Transverse colon (tissue), 4 donors: ENCODE measurements at regions not wholly inside any gene's neighbourhood (a gene's known extent, or its start where the extent isn't known, plus 50 kb on each side); places are given as distances from the start of the nearest gene placed in this dataset.
"Not testable (repeated sequence)": the region's sequence is repeated elsewhere in the genome, so short reads cannot be mapped to it uniquely, and the experiment has no call there.

Experiments
- DNase-seq: peaks from one replicate; pipeline ENCODE4 v3.0.0-alpha.2; 2019
- H3K27ac ChIP-seq, 4 donors: fragments of 200-600 bp; sonication (generic); 2 replicates each; pipeline ENCODE4 v1.5.1; 2016 to 2018; ENCODE audit warnings: inconsistent platforms in 4 of 4
- H3K27me3 ChIP-seq: fragments of 200-600 bp; sonication (generic); 2 replicates; pipeline ENCODE4 v1.5.1; 2017; ENCODE audit warnings: inconsistent platforms
- H3K36me3 ChIP-seq, 4 donors: fragments of 200-600 bp; sonication (generic); 2 replicates each; pipeline ENCODE4 v1.5.1; 2017 to 2019; ENCODE audit warnings: inconsistent platforms in 4 of 4
- H3K4me1 ChIP-seq, 4 donors: fragments of 200-600 bp; sonication (generic); 2 replicates each; pipeline ENCODE4 v1.5.1; 2017 to 2020; ENCODE audit warnings: inconsistent platforms in 4 of 4
- H3K4me3 ChIP-seq, 4 donors: fragments of 200-600 bp; sonication (generic); 1 replicate in 1 of 4; 2 replicates in 3 of 4; pipeline versions ENCODE4 v1.5.1 to v1.6.1; 2017 to 2019; ENCODE audit warnings: inconsistent platforms in 4 of 4
- H3K9me3 ChIP-seq, 2 donors: fragments of 200-600 bp; sonication (generic); 2 replicates each; pipeline ENCODE4 v1.5.1; 2017 to 2019; ENCODE audit warnings: inconsistent platforms in 2 of 2
- WGBS, 2 donors: methylation state at CpG; one replicate each; pipeline ENCODE4 v1.1.5; 2018; ENCODE audit warnings: low coverage in 1 of 2; 5-methylcytosine and 5-hydroxymethylcytosine counted together
- in situ Hi-C, 4 donors: fragments of 200-750 bp; cut with MboI; loops; one replicate each; pipeline versions ENCODE4 v1.15.0 to v1.15.1; 2017; ENCODE audit warnings: low sequenced_read_pairs in 3 of 4, low pct_ligation_motif_present in 1 of 4, low pct_unique_long_range_greater_than_20kb in 1 of 4
- intact Hi-C: fragments of 100-400 bp; cut with DNase I; formaldehyde crosslinking; loops from one replicate; pipeline ENCODE4 v1.15.1; 2023; ENCODE audit warnings: low total_unique reads

DNA sequence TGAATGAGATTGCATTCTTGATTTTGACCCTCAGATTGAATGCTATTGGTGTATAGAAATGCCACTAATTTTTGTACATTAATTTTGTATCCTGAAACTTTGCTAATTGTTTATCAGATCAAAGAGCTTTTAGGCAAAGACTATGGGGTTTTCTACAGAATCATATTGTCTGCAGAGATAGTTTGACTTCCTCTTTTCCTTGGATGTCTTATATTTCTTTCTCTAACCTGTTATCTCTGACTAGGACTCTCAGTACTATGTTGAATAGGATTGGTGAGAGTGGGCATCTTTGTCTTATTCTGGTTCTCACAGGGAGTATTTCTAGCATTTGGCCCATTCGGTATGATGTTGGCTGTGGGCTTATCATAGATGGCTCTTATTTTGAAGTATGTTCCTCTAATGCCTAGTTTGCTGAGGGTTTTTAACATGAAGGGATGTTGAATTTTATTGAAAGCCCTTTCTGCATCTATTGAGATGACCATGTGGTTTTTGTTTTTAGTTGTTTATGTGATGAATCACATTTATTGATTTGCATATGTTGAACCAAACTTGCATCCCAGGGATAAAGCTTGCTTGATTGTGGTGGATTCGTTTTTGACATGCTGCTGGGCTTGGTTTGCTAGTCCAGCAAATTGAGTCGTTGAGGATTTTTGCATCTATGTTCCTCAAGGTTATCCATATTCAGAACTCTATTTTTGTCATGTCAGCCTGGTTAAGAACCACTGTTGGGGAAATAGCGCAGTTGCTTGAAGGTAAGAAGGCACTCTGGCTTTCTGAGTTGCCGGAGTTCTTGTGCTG is 85.8 kb upstream of the NOTCH2NLA start:
- intact Hi-C loops, DNase-seq, in situ Hi-C loops: not testable (repeated sequence)

DNA sequence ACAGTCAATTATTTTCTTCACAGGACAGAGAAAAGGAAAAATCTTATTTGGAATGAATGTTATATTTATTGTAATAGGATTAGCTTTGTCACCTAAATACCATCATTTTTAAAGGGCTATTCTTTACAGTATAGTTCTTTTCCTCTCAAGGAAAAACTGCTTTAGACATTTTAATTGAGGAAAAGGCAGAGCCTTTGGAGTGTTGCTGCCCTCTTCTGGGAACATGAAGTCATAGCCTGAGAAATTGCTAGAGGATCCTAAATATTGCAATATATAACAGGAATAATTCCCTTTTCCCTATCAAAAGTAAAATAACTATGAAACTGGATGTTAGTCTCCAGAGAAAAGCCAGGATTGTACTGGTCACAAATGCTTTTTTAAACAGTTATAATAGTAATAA is 81.8 kb upstream of the NOTCH2NLA start:
- H3K4me3 ChIP-seq, H3K36me3 ChIP-seq, in situ Hi-C loops, H3K27me3 ChIP-seq, H3K4me1 ChIP-seq, intact Hi-C loops, H3K27ac ChIP-seq, H3K9me3 ChIP-seq, DNase-seq: not testable (repeated sequence)

More for the DNA sequence above, 85.8 kb upstream of the NOTCH2NLA start:
- not testable (repeated sequence) for H3K4me3 ChIP-seq, H3K27me3 ChIP-seq, H3K9me3 ChIP-seq, H3K27ac ChIP-seq, H3K36me3 ChIP-seq, H3K4me1 ChIP-seq
- no CpG with 5 or more reads among the region's 5 CpGs for WGBS, 2 donors

DNA sequence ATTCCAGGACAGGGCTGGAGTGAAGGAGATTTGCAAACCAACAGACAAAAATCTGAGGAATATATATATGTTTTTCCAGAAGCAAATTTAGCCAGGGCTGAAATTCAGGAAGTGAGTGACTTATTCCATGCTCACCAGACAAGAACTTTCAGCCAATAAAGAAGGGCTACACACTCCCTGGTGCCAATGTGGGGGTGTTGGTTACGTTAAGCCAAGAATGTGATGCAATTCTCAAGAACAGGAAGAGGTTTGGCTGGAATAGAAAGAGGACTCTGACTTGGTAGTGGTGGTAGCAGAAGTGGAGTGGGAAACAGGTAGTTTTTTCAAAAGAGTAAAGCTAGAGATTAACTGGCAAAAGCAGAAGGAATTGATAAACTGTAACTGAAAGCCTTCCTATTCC is 80.6 kb upstream of the NOTCH2NLA start:
- in situ Hi-C loops, H3K4me3 ChIP-seq, H3K4me1 ChIP-seq, H3K9me3 ChIP-seq, intact Hi-C loops, H3K36me3 ChIP-seq, DNase-seq, H3K27ac ChIP-seq, H3K27me3 ChIP-seq: not testable (repeated sequence)
- WGBS, 2 donors = no CpG with 5 or more reads among the region's 1 CpG

DNA sequence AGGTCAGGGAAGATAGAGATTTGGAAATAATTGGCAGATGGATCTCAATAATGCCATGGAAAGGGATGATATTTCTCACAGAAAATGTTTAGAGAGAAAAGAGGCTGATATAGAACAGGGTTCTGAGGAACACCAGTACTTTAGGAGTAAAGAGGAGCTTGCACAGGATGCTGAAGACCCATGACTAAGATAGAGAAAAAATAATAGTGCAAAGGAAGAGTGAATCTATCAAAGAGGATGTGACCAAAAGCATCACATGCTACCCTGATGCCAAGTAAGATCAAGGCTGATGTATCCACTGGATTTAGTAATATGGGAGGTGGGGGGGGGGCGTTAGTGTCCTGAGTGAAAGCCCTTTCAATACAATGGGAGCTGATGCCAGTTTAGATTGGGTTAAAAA is 80.1 kb upstream of the NOTCH2NLA start:
- H3K27me3 ChIP-seq, DNase-seq, H3K27ac ChIP-seq, H3K36me3 ChIP-seq, intact Hi-C loops, in situ Hi-C loops, H3K4me3 ChIP-seq, H3K9me3 ChIP-seq, H3K4me1 ChIP-seq: not testable (repeated sequence)
- WGBS, 2 donors = no CpG with 5 or more reads among the region's 1 CpG

DNA sequence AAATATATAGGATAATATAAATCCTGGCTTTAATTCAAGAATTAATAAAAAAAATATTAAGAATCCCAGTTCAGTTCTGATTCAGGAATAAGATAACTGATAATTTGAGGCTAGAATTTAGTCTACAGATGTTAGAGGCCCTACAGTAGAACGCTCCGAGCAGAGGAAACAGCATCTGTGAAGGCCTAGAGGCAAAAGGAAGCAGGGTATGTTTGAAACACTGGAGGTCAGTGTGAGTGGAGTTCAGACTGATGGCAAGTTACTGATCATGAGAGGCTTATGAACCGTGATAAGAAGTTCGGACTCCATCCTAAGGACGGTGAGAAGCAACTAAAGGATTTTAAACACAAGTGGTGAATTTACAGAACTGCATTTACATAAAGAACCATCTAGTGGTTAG is 79.3 kb upstream of the NOTCH2NLA start:
- H3K27me3 ChIP-seq, H3K36me3 ChIP-seq, DNase-seq, intact Hi-C loops, H3K4me1 ChIP-seq, H3K9me3 ChIP-seq, in situ Hi-C loops, H3K27ac ChIP-seq, H3K4me3 ChIP-seq: not testable (repeated sequence)
- WGBS, 2 donors = 49 to 70% methylated on average over 2 to 3 of the region's 5 CpGs

DNA sequence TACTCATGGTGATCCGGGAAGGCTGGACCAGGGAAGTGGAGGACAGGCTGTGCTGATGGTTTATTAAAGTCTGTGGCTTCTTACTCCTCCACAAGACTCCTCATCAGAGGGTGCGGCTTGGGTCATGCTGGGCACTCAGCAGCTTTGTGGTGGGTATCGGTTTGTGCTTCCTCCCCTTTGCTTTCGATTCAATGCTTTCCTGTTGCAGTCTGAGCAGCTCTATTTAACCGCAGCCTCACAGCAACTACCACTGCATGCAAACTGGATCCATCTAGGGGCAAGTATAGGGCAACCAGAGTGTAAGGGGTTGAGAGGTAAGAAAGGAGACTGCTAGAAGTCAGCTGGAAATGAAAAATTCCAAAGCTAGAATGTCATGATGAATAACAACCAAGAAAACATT is 78.8 kb upstream of the NOTCH2NLA start:
- H3K27ac ChIP-seq, DNase-seq, H3K27me3 ChIP-seq, H3K4me1 ChIP-seq, H3K36me3 ChIP-seq, in situ Hi-C loops, H3K4me3 ChIP-seq, H3K9me3 ChIP-seq, intact Hi-C loops: not testable (repeated sequence)
- WGBS, 2 donors = no CpG with 5 or more reads among the region's 5 CpGs

DNA sequence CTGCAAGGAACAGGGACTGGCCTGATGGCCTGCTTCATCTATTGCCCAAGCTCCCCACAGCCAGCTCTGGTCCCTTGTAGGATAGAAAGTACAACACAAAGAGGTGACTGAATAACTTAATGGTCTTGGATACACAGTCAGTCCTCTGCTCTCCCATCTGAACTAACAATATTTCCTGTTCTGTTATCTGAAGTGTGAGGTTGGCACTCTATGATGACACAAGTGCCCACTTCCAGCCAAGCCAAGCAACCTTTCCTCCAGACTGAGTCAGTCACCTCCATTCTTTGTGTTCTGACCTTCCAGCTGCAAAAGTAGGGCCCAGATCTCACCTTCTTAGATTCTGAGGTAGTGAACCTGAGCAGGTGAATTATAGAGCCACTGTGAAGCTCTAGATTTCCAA is 77.8 kb upstream of the NOTCH2NLA start:
- H3K27ac ChIP-seq, H3K9me3 ChIP-seq, in situ Hi-C loops, H3K4me3 ChIP-seq, DNase-seq, H3K36me3 ChIP-seq, H3K4me1 ChIP-seq, intact Hi-C loops, H3K27me3 ChIP-seq: not testable (repeated sequence)

DNA sequence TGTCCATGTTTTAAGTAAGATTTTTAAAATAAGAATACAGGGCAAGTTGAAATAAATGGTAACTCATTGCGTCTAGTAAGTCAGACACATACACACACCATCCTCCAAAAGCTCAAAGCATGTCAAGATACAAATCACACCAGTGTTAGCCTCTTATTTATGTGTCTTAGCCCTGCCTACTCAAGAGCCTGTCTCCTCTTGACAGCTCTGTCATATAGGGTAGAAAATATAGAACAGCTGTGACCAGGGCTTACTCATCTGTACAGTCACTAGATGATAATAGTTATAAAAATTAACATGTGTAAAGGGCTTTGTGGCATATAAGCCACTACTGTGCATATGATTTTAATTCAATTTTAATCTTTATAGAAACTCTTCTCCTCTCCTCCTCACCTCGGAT is 76.6 kb upstream of the NOTCH2NLA start:
- H3K9me3 ChIP-seq, in situ Hi-C loops, H3K27ac ChIP-seq, H3K4me3 ChIP-seq, DNase-seq, H3K27me3 ChIP-seq, H3K36me3 ChIP-seq, H3K4me1 ChIP-seq, intact Hi-C loops: not testable (repeated sequence)
- no CpG with 5 or more reads among the region's 2 CpGs for WGBS, 2 donors

DNA sequence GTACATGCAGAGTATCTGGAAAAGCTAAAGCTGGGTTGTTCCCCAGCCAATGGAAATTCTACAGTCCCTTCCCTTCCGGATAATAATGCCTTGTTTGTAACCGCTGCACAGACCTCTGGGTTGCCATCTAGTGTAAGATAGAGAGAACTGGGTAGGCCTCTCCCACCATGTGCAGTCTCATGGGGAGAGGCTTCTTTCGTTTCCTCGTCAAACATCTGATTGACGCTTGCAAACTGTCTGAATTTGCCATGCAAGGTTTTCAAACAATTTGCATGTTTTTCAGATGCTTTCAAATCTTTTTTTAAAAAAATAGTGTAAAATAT is 69.7 kb upstream of the NOTCH2NLA start:
- H3K27me3 ChIP-seq, in situ Hi-C loops, H3K4me3 ChIP-seq, intact Hi-C loops, H3K9me3 ChIP-seq, H3K4me1 ChIP-seq, H3K27ac ChIP-seq, H3K36me3 ChIP-seq, DNase-seq: not testable (repeated sequence)
- no CpG with 5 or more reads among the region's 5 CpGs for WGBS, 2 donors

DNA sequence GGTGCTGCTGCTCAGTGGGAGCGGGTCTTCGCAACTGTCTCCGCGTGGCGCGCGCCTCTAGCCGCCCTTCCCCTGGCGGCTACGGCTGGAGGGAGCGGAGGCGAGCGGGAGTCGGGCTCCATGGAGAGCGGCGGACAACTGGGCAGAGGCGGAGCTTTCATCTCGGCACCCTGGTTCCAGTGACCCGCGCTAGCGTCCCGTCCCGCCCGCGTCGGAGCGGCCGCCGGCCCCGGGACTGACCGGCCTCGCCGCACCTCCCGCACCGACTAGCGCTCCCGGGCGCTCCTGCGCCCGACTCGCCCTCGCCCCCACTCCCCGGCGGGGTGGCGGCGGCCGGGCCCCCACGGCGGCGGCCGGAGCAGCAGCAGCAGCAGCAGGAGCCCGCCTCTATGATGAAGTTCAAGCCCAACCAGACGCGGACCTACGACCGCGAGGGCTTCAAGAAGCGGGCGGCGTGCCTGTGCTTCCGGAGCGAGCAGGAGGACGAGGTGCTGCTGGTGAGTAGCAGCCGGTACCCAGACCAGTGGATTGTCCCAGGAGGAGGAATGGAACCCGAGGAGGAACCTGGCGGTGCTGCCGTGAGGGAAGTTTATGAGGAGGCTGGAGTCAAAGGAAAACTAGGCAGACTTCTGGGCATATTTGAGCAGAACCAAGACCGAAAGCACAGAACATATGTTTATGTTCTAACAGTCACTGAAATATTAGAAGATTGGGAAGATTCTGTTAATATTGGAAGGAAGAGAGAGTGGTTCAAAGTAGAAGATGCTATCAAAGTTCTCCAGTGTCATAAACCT is 69.2 kb upstream of the NOTCH2NLA start:
- H3K4me1 ChIP-seq, H3K4me3 ChIP-seq, H3K27me3 ChIP-seq, DNase-seq, H3K27ac ChIP-seq, in situ Hi-C loops, H3K9me3 ChIP-seq, H3K36me3 ChIP-seq, intact Hi-C loops: not testable (repeated sequence)
- no CpG with 5 or more reads among the region's 68 CpGs for WGBS, 2 donors
